HG03103 (cell line): ENCODE measurements at regions not wholly inside any gene's neighbourhood (a gene's known extent, or its start where the extent isn't known, plus 50 kb on each side); places are given as distances from the start of the nearest gene placed in this dataset.

Experiments
- ATAC-seq: cut with Tn5 transposase; IDR thresholded peaks from one replicate; pipeline ENCODE4 v1.9.1; 2021; ENCODE audit warnings: low read depth; ENCODE audit not compliant: unreplicated experiment

DNA sequence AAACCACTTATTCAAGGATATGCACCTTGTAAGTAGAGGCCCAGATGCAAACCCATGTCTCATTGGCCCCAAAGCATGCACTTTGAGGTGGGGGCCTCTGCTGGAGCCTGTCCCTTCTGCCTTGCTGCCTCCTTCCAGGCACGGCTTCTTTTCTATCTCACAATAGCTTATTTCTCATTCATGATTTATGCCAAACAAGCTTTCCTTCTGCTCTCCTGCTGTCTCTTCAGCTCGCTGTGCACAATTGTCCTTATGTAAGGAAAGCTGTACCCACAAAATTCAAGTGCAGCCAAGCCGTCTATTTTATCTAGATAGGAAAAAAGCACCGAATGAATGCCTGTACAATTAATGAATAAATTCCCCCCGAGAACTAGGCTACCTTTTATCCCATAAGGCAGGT lies 124.8 kb upstream of the PACRGL start:
- ATAC-seq = no peak

DNA sequence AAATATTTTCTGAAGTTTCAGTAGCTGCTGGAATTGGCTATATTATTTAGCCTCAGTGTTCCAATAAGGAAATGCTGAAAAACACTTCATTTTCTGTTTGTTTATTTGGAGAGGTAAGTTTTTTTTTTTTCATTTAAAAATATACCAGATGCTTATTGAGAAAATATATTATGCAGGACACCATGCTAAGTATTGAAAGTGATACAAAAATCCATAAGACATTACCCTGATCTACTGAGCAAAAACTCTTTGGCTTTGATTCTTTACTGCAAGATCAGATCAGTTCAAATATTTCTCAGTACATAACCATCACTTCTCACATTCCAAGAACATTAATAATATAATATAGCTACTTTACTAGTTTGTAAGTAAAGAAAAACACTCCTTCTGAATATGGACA lies 123.4 kb upstream of the PACRGL start:
- no peak for ATAC-seq

DNA sequence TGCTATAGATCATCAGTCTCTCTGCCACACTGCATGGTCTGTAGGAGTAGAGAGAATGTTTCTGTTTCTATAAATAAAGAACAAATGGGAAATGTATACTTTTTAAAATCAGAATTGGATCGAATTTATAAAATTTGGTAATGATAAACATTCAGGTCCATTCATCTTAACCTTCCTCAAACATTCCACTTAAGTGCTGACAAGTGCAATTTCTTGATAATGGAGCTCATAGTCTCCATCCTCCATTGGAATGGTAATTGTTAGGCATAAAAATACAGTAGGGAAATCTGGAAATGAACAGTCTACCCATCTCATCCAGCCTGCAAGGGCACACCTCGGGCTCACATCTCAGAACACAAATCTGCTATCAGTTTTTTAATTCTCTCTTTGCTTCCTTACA lies 122.6 kb upstream of the PACRGL start:
- no peak for ATAC-seq

DNA sequence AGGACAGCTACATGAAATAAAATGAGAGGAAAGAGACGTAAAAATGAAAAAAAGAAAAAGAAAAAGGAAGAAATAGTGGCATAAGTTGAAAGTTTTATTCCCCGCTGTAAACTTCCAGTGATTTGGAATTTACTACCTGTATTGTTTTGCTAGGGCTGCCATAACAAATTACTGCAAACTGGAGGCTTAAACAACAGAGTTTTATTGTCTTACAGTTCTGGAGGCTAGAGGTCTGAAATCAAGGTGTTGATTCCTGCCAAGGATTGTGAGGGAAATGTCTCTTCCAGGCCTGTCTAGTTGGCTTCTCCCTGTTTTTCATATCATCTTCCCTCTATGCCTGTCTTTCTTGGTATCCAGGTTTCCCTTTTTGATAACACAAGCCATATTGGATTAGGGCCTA lies 119.4 kb upstream of the PACRGL start:
- ATAC-seq = no peak

DNA sequence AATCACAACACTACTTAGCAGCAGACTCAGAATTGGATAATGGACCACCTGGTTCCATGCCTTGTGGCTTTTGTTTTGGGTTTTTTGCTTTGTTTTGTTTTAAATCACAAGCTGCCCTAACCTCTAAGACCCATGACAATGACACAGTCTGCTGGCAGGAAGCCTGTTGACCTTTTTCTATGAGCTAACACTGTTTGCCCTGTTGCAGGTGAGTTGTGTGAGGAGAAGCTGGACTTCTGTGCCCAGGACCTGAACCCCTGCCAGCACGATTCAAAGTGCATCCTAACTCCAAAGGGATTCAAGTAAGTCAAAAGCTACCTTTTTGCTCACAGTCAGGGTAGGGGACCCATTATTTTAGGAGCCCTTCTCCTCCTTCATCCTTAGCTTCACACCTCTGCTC lies 110.8 kb upstream of the PACRGL start:
- ATAC-seq = no peak

DNA sequence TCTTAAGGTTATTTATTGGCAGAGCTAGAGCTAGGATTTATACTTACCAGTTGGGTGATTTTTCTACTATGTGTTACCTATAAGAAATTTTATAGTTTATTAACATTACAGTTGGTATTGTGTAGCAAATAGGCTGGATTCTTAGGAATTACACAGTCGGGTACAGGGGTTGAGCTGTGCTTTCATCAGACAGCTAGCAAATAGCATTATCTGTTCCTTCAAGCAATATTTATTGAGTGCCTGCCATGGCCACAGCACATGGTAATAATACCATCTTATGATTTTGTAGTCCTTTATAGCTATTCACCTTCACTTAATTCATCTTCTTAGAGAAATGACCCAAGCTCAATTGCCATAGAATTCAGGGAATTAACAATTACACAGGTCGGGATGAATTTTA lies 109.4 kb upstream of the PACRGL start:
- no peak for ATAC-seq

DNA sequence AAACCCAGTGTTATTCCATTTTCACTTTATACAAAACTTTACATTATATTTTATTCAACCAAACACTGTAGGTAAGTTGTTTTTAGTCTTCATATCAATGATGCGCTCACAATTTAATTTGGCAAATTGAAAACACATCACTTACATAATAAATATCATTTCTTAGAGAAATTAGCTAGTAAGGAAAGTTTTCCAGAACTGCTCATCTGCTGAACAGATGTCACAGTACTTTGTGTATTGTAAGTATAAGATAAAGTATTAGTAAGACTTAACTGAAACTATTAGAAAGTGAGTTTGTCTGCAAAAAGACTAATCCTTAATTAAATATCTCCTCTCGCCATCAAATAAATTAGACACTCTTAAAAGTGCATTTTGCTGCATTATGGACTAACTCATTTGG lies 108.7 kb upstream of the PACRGL start:
- ATAC-seq = no peak

DNA sequence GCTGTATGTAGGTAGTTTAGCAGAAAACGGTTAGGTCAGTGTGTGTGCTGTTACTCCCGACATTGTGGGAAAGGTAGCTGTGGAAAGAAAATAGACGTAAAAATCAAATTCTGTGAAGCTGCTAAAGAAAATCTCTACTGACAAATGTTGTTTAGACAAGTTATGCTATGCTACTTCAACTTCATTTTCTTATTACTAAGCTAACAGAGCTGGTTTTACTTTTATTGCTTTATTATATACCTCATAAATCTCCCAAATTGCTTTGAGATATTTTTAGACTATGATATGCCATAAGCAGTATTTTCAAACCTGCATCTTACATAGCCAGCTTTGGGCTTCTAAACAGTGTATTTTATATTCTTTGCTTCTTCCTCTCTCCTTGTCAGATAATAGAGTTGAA lies 108.2 kb upstream of the PACRGL start:
- ATAC-seq = no peak

DNA sequence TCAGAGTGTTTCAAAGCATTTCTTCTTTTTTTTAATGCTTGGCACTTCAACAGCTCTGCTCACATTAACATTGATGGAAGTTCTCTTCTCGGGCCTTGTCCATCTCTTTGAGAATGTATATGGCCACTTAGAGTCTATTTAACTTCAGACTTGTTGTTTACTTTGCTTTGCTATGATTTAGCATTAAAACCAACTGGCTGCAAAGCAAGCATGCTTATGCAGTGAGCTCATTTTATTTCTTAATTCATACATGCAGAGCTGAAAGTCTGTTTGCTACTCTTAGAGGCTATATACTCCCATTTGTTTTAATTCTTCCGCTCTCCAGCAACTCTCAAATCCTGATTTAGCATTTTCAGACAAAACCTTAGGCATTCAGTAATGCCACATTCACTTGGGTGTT lies 107.6 kb upstream of the PACRGL start:
- no peak for ATAC-seq

DNA sequence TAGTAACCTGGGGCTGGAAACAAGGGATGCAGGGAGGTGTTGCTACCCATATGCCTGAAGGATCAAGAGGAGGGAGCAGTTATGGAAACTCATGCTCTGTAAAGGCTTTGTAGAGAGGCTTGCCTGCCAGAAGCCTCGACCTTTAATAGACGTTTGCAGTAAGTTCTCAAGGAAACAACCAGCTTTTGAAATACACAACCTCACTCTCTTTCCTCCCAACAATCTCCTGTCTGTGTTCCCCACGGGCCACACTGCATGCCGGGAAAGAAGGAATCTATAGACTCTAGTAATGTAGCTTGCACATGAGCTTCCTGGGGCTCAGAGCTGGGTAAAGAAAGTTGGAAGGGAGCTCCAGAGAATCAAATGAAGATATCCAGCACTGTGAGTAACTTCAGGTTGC lies 101.6 kb upstream of the PACRGL start:
- no peak for ATAC-seq

DNA sequence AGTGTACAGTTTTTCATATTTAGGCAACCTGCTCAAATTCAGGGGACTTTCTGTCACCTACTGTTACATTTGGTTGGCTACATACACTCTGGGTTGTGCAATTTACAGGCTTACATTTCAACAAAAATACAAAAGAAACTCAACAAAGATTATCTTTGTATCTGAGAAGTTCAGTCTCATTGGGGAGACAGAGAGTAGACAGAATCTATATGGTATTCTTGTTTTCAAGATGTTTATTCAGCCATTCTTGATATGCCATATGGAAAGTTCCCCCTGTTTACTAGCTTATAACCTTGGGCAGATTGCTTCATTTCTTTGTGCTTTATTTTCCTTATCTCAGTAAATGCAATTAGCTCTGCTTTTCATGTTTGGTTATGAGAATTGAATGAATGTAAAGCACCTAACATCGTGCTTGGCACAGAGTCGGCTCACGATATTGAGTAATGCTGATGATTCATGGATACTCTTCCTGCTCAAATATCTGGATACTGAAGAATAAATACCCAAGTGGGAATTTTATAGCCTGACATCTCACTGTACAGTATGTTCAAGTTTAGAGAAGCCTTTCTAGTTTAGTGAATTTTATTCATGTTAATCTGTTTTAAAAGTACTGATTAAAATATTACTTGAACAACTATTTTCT lies 96.5 kb upstream of the PACRGL start:
- ATAC-seq = no peak

DNA sequence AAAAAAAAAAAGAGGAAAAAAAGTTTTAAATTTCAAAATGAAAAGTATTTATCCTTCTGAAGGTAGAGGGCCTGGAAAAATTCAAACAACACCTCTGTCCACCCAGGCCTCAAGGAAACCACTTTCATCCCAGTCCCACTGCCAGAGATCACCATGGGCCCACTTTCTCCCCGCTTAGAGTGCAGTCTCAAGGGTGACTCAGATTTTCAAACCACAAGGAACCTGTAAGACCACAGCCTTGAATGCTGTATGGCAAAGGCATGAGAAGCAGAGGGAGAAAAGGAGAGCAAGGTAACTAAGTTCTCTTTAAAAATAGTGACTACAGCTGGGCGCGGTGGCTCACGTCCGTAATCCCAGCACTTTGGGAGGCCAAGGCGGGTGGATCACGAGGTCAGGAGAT lies 87.9 kb upstream of the PACRGL start:
- no peak for ATAC-seq

DNA sequence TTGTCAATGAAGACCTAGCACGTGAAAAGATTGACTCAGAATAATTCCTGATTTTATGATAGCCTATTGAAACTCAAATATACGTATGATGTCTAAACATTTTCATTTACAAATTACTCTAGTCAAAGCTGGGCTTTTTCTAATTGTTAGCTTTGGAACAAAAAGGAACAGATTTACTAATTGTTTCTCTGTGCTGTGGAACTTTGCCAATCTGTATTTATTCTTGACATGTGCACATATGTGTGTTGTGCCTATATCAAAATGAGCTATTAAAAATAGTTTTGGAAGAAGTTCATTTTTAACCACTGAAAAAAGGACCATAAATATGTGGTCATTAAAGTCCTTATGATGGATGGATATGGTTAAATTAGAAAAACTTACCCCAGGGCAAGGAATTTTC lies 85.4 kb upstream of the PACRGL start:
- ATAC-seq = no peak

DNA sequence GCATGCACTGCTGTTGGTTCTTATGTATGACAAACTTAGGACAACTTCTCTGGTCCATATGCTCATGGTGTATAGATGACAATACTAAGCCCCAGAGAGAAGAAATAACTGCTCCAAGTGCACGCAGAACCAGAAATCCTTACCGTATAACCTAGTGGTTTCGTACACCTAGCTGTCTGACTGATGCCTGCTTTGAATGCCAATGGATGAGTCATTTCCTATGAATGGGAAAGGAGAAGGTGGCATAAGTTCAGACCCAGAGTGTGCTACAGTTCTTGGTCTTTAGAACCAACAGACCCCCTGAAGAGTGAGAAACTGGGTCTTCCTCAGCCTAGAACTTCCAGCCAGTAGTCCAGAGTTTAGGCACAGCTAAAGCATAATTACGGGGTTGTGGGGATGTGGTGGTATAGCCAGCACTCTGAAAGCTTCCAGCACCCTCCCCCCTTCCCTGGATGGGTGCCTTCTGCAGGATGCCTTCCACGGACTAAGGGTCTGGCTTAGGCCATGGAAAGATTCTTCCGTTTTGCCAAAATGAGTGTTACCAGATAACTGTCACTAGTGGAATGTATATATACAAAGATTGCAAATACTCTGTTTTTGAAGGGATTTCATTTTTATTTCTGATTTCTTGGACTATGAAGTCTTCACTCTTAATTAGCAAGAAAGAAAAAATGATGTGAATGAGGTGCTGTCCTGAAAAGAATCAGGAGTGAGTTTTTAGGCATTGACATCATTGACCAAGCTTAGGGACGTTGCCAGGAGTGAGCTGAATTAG lies 84.6 kb upstream of the PACRGL start:
- ATAC-seq = no peak

DNA sequence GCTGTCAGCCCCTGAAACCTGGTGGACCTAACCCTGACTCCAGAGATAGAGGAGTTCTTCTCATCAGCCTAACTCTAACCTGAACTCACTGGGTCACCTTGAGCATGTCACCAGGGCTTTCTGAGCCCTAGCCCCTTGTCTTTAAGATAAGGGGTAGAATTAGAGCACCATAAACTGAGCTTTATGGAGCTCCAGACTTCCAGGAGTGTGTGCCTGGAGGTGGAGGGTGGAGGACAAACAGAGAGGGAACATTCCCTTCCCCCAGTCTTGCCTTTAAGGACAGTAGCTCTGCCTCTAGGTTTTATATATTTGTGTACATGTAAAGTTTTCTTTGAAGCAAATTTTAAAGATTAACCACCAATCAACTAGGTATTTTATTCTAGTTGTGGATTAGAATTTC lies 83.9 kb upstream of the PACRGL start:
- no peak for ATAC-seq

DNA sequence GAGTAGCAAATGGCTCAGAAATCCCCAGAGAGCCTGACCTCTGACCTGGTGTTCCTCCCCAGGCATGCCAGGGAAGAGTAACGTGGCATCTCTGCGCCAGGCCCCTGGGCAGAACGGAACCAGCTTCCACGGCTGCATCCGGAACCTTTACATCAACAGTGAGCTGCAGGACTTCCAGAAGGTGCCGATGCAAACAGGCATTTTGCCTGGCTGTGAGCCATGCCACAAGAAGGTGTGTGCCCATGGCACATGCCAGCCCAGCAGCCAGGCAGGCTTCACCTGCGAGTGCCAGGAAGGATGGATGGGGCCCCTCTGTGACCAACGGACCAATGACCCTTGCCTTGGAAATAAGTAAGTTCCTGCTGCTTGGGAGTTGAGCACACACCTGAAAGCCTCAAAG lies 83.4 kb upstream of the PACRGL start:
- no peak for ATAC-seq

DNA sequence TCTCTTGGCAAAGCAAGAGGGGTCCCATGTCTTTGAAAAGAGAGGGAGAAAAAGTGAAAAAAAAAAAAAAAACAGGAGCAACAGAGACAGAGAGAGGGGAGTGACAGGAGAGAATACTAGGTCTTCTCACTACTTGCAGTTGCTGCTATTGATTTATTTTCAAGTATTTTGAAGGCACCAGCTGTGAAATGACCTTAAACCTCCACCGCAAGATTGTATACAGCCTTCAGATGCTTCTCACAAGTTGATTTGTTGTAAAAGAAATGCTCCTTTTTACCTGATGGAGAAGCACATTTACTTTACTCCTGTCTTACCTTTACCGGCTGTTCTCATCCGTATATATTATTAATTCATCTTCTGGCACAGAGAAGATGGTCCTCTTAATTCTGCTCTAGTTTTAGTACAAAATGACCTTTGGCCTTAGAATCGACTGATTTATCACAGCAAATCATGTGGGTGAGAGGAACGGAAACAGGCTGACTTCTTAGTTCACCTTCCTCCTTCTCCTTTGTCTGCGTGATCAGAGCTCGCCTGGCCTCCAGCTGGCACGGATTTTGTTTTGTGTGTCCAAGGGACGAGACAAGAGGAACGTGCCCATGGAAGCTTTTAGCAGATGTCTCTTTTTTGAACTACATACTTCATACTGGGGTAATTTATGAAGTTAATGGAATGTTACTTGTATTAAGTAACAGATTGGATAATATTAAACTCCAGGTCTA lies 82.4 kb upstream of the PACRGL start:
- ATAC-seq = no peak

DNA sequence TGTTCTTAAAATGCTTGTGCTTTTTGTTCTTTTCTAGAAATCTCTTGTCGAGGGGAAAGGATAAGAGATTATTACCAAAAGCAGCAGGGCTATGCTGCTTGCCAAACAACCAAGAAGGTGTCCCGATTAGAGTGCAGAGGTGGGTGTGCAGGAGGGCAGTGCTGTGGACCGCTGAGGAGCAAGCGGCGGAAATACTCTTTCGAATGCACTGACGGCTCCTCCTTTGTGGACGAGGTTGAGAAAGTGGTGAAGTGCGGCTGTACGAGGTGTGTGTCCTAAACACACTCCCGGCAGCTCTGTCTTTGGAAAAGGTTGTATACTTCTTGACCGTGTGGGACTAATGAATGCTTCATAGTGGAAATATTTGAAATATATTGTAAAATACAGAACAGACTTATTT lies 81.5 kb upstream of the PACRGL start:
- no peak for ATAC-seq

DNA sequence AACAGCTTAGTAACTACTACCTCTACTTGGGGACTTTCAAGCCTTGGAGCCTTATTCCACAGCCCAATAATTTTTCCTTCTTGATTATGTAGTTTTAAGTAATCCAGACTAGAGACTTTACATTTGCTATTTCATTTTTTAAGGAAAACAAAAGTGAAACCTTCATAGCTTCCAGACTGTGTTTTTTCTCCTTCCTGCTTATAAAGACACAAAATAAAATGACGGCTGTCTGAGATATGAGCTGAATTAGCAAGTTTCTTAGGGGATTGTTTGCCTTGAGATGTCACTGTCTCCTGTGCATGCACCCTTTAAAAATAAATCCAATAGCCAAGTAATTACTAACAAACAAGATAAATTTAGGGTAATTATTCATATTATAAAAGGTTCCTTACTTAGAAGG lies 78.8 kb upstream of the PACRGL start:
- no peak for ATAC-seq

DNA sequence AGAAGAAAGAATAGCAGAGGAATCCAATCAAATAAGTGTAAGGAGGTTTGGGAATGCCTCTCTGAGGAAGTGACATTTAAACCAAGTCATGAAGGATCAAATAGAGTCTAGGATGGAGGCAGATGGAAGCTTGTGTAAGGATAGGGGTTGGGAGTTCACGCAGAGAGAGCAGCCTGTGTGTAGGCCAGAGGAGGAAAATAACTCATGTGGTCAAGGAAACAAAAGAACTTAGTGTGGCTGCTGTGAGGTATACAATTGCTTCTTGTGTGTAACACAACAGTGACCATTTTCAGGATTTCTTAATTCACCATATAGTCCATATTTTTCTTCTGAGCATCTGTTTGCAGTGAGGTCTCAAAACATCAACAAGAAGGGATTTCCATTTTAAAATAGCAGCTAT lies 77.6 kb upstream of the PACRGL start:
- no peak for ATAC-seq

DNA sequence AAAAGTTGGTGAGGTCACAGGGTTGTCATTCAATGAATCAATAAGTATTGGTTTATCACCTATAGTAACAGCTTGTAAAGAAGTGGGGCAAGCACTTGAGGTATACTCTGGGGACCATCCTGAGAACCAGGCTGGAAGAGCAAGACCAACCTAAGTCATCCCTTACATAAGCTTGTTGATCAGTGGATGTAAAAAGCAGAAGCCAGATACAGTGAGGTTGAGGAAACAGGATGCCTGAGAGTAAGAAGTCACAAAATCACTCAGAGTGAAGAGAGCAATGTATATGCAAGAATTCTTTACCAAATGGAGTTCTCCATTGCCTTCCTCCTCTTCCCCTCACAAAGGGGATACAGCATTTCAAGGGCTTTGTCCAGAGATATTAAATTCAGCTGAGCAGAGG lies 76.3 kb upstream of the PACRGL start:
- ATAC-seq = no peak

DNA sequence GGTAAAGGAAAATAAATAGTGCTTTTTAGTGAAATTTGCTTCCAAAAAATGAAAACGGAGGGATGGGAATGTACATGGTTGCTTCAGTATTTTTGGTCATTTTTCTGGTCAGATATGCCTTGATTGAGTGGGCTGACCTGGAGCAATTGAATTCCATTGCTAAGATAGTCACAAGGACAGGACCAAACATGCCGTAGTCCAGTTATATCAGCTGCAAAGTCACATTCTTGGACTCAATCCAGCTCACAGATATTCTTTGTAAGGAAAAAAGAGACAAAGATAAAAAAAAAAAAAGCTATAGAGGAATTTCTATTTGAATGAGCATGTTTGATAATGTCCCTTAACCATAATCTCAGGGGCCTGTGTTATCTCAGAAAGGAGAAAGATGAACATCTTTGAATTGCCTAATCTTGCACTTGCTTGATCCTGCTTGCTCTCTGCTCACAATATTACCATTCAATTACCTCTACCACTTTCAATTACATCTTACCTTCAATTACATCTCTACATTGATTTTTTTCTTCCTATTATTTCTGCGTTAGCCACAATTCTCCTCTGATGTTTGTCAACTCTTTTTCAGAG lies 75.4 kb upstream of the PACRGL start:
- no peak for ATAC-seq
